Activated T-helper 1 cell treated with anti-CD3 and anti-CD28 coated beads, Interleukin-12 subunit alpha, Interleukin-12 subunit beta, Interleukin-2, Interleukin-4 antibody, amounts not matched to agents 30 ng/mL and 10 ng/mL and 1 ng/mL, durations not matched to agents 14 hours and 24 hours and 36 hours (primary cell): ENCODE measurements at regions not wholly inside any gene's neighbourhood (a gene's known extent, or its start where the extent isn't known, plus 50 kb on each side); places are given as distances from the start of the nearest gene placed in this dataset.
A peak's percentile ranks its signal among the peaks of the same experiment; 100 is the strongest.
"Not testable (repeated sequence)": the region's sequence is repeated elsewhere in the genome, so short reads cannot be mapped to it uniquely, and the experiment has no call there.

ENCODE experiments used
- DNase-seq: peaks from one replicate; pipeline ENCODE4 v3.0.0; 2021; ENCODE audit warnings: low spot score
- H3K27ac Mint-ChIP-seq: one replicate; pipeline ENCODE4 v1.8.0; 2021; ENCODE audit warnings: mild to moderate bottlenecking, mixed read lengths
- H3K27me3 Mint-ChIP-seq: one replicate; pipeline ENCODE4 v1.8.0; 2022; ENCODE audit warnings: mild to moderate bottlenecking, moderate library complexity, mixed read lengths; ENCODE audit not compliant: insufficient read depth
- H3K36me3 Mint-ChIP-seq: one replicate; pipeline ENCODE4 v1.8.0; 2021; ENCODE audit warnings: low read depth, mixed read lengths
- H3K4me1 Mint-ChIP-seq: one replicate; pipeline ENCODE4 v1.8.0; 2021; ENCODE audit warnings: low read depth, mixed read lengths
- H3K4me3 Mint-ChIP-seq: one replicate; pipeline ENCODE4 v1.8.0; 2021; ENCODE audit warnings: mild to moderate bottlenecking, moderate library complexity, mixed read lengths
- H3K9me3 Mint-ChIP-seq: one replicate; pipeline ENCODE4 v1.8.0; 2021; ENCODE audit warnings: mixed read lengths
- intact Hi-C: fragments of 100-400 bp; cut with micrococcal nuclease; formaldehyde crosslinking; loops from one replicate; pipeline ENCODE4 v1.15.1; 2024

GRCh38 chr4:107452717-107453630 is 267.1 kb downstream of the PAPSS1 start:
- H3K4me1 Mint-ChIP-seq: no peaks in the 10 kb centered on the region
- no peaks in the 10 kb centered on the region for H3K27me3 Mint-ChIP-seq
- intact Hi-C loops: no loop called here

GRCh38 chr4:107449611-107450369 is 270.2 kb downstream of the PAPSS1 start:
- no peaks in the 10 kb centered on the region for H3K36me3 Mint-ChIP-seq
- DNase-seq: no peak
- intact Hi-C loops: no loop called here
- H3K4me1 Mint-ChIP-seq: no peaks in the 10 kb centered on the region
- no peaks in the 10 kb centered on the region for H3K9me3 Mint-ChIP-seq
- no peak overlapping the region for H3K4me3 Mint-ChIP-seq
- peaks cover 4% of the 10 kb centered on the region for H3K27me3 Mint-ChIP-seq
- H3K27ac Mint-ChIP-seq: no peak overlapping the region

More at GRCh38 chr4:107452717-107453630, 267.1 kb downstream of the PAPSS1 start:
- no peak for DNase-seq
- H3K36me3 Mint-ChIP-seq: no peaks in the 10 kb centered on the region
- H3K9me3 Mint-ChIP-seq: no peaks in the 10 kb centered on the region
- no peak overlapping the region for H3K4me3 Mint-ChIP-seq
- H3K27ac Mint-ChIP-seq: no peak overlapping the region

GRCh38 chr4:107442538-107443111 is 277.4 kb downstream of the PAPSS1 start:
- Mint-ChIP-seq H3K27me3 (peaks cover 4% of the 10 kb centered on the region), H3K36me3 (no peaks in the 10 kb centered on the region), H3K9me3 (no peaks in the 10 kb centered on the region), H3K4me3 (no peak overlapping the region), H3K27ac (no peak overlapping the region), H3K4me1 (no peaks in the 10 kb centered on the region)
- DNase-seq: no peak
- intact Hi-C loops: no loop called here

GRCh38 chr4:107439401-107439800 is 280.6 kb downstream of the PAPSS1 start:
- Mint-ChIP-seq H3K4me1 (no peaks in the 10 kb centered on the region), H3K36me3 (no peaks in the 10 kb centered on the region), H3K27ac (no peak overlapping the region), H3K9me3 (no peaks in the 10 kb centered on the region), H3K27me3 (no peaks in the 10 kb centered on the region), H3K4me3 (no peak overlapping the region)
- intact Hi-C loops: no loop called here
- DNase-seq: no peak

- H3K27ac Mint-ChIP-seq, H3K4me1 Mint-ChIP-seq, H3K36me3 Mint-ChIP-seq, H3K9me3 Mint-ChIP-seq, H3K27me3 Mint-ChIP-seq, H3K4me3 Mint-ChIP-seq, intact Hi-C loops, DNase-seq: not testable (repeated sequence)
Observed at GRCh38 chr4:107436471-107436870, 283.6 kb downstream of the PAPSS1 start.

- intact Hi-C loops: no loop called here
- H3K27ac Mint-ChIP-seq: no peak overlapping the region
- no peak for DNase-seq
- H3K4me3 Mint-ChIP-seq: no peak overlapping the region
- H3K36me3 Mint-ChIP-seq: no peaks in the 10 kb centered on the region
- no peaks in the 10 kb centered on the region for H3K9me3 Mint-ChIP-seq
- H3K27me3 Mint-ChIP-seq: peaks cover 1% of the 10 kb centered on the region
- no peaks in the 10 kb centered on the region for H3K4me1 Mint-ChIP-seq
Observed at GRCh38 chr4:107432451-107432850, 287.6 kb downstream of the PAPSS1 start.

GRCh38 chr4:107423677-107424405 is 296.2 kb downstream of the PAPSS1 start:
- Mint-ChIP-seq H3K27me3 (no peaks in the 10 kb centered on the region), H3K27ac (no peak overlapping the region), H3K4me3 (no peak overlapping the region), H3K36me3 (no peaks in the 10 kb centered on the region), H3K4me1 (no peaks in the 10 kb centered on the region), H3K9me3 (no peaks in the 10 kb centered on the region)
- intact Hi-C loops: no loop called here
- DNase-seq: no peak

GRCh38 chr4:107419536-107419935 is 300.5 kb downstream of the PAPSS1 start:
- H3K9me3 Mint-ChIP-seq, H3K36me3 Mint-ChIP-seq, H3K4me1 Mint-ChIP-seq, H3K27me3 Mint-ChIP-seq, H3K4me3 Mint-ChIP-seq, intact Hi-C loops, H3K27ac Mint-ChIP-seq: not testable (repeated sequence)
- peak; percentile 0 for DNase-seq

- Mint-ChIP-seq H3K27ac (no peak overlapping the region), H3K36me3 (no peaks in the 10 kb centered on the region), H3K4me1 (no peaks in the 10 kb centered on the region), H3K4me3 (no peak overlapping the region), H3K27me3 (no peaks in the 10 kb centered on the region), H3K9me3 (no peaks in the 10 kb centered on the region)
- intact Hi-C loops: no loop called here
- DNase-seq: no peak
Observed at GRCh38 chr4:107419052-107419451, 301.0 kb downstream of the PAPSS1 start.

- intact Hi-C loops, H3K36me3 Mint-ChIP-seq, H3K27ac Mint-ChIP-seq, H3K9me3 Mint-ChIP-seq, H3K4me3 Mint-ChIP-seq, H3K4me1 Mint-ChIP-seq, H3K27me3 Mint-ChIP-seq, DNase-seq: not testable (repeated sequence)
Observed at GRCh38 chr4:107415490-107415889, 304.5 kb downstream of the PAPSS1 start.

GRCh38 chr4:107409872-107410271 is 310.2 kb downstream of the PAPSS1 start:
- not testable (repeated sequence) for H3K4me3 Mint-ChIP-seq

GRCh38 chr4:107408968-107409367 is 311.1 kb downstream of the PAPSS1 start:
- Mint-ChIP-seq H3K36me3 (no peaks in the 10 kb centered on the region), H3K4me1 (no peaks in the 10 kb centered on the region), H3K9me3 (no peaks in the 10 kb centered on the region), H3K27ac (no peak overlapping the region), H3K27me3 (no peaks in the 10 kb centered on the region), H3K4me3 (no peak overlapping the region)
- no peak for DNase-seq
- intact Hi-C loops: no loop called here

More at GRCh38 chr4:107409872-107410271, 310.2 kb downstream of the PAPSS1 start:
- H3K36me3 Mint-ChIP-seq, H3K27ac Mint-ChIP-seq, H3K4me1 Mint-ChIP-seq, H3K27me3 Mint-ChIP-seq, DNase-seq, H3K9me3 Mint-ChIP-seq, intact Hi-C loops: not testable (repeated sequence)
